HepG2 (cell line): ENCODE measurements at regions not wholly inside any gene's neighbourhood (a gene's known extent, or its start where the extent isn't known, plus 50 kb on each side); places are given as distances from the start of the nearest gene placed in this dataset.

Source experiments
- ATAC-seq: fragments of 200-7000 bp; cut with Tn5 transposase; 3 replicates; pipeline ENCODE4 v1.9.1; 2020; ENCODE audit warnings: mild to moderate bottlenecking, moderate library complexity
- BruUV-seq: library from RNA; stranded (reverse); fragments of 400-500 nt; replicated peaks from 2 replicates; lab custom pipeline; 2021; lab: Mats Ljungman, UMichigan
- CTCF ChIA-PET: fragments of 300-600 bp; formaldehyde crosslinking; extraction: SDS; loops from one replicate; lab custom pipeline; 2021; ENCODE audit warnings: low total read pairs, inconsistent platforms, low intra/inter-chr PET ratio; lab: Yijun Ruan, JAX
- POLR2A ChIA-PET: fragments of 350-600 bp; sonication (Branson Sonifier 250); formaldehyde crosslinking; loops from one replicate; lab custom pipeline; 2020; ENCODE audit warnings: antibody characterized with exemption, inconsistent platforms; lab: Yijun Ruan, JAX
- DNase-seq: peaks from one replicate; pipeline ENCODE4 v3.0.0-alpha.2; 2015; ENCODE audit warnings: low spot score
- FAIRE-seq: peaks from 3 replicates; lab custom pipeline; 2011; peaks lifted over from hg19 to GRCh38; lab: Jason Lieb, UNC
- H2AFZ ChIP-seq: one replicate; pipeline ENCODE4 v1.6.1; 2011; ENCODE audit warnings: low read length, inconsistent platforms
- H3K27ac ChIP-seq: fragments of 300-600 bp; 3 replicates; pipeline ENCODE4 v1.8.0; 2011; ENCODE audit warnings: mixed run types, mild to moderate bottlenecking, mixed read lengths, low read length, inconsistent platforms; ENCODE audit not compliant: insufficient read depth; ENCODE audit errors: extremely low read length
- H3K27me3 ChIP-seq, 2 experiments: fragments of 200-600 bp in 1 of 2; 2 replicates in 1 of 2; 3 replicates in 1 of 2; pipeline versions ENCODE4 v1.6.0 to v1.8.0; 2011; ENCODE audit warnings: low read length in 2 of 2, mild to moderate bottlenecking in 2 of 2, moderate library complexity in 2 of 2, inconsistent platforms in 1 of 2; ENCODE audit not compliant: insufficient read depth in 2 of 2, control insufficient read depth in 1 of 2
- H3K36me3 ChIP-seq, 2 experiments: fragments of 200-600 bp in 1 of 2; replicated peaks in 1 of 2; 2 replicates in 1 of 2; 3 replicates in 1 of 2; pipeline versions ENCODE4 v1.5.1 to v1.8.0; 2011; ENCODE audit warnings: low read length in 2 of 2, inconsistent platforms in 1 of 2; ENCODE audit not compliant: insufficient read depth in 2 of 2, control insufficient read depth in 1 of 2
- H3K4me1 ChIP-seq: 2 replicates; pipeline ENCODE4 v1.5.1; 2012; ENCODE audit warnings: low read length, inconsistent platforms; ENCODE audit not compliant: insufficient read depth
- H3K4me2 ChIP-seq: 2 replicates; pipeline ENCODE4 v1.6.0; 2011; ENCODE audit warnings: low read depth, low read length, inconsistent platforms
- H3K4me3 ChIP-seq, 3 experiments: fragments of 200-600 bp in 1 of 3; sonication (generic), shearing (Covaris generic) in 1 of 3; replicated peaks in 1 of 3; 2 replicates each; pipeline ENCODE4 v1.5.1; 2011 to 2016; ENCODE audit warnings: low read length in 3 of 3, inconsistent platforms in 2 of 3, low read depth in 2 of 3, mild to moderate bottlenecking in 2 of 3, control low read depth in 1 of 3, mixed read lengths in 1 of 3; ENCODE audit not compliant: insufficient read depth in 1 of 3
- H3K79me2 ChIP-seq: one replicate; pipeline ENCODE4 v1.6.1; 2011; ENCODE audit warnings: low read length, inconsistent platforms; ENCODE audit not compliant: insufficient read depth
- H3K9ac ChIP-seq: 2 replicates; pipeline ENCODE4 v1.6.0; 2011; ENCODE audit warnings: mild to moderate bottlenecking, low read depth, low read length, inconsistent platforms; ENCODE audit not compliant: insufficient read depth
- H3K9me3 ChIP-seq: 2 replicates; pipeline ENCODE4 v1.5.1; 2012; ENCODE audit warnings: mild to moderate bottlenecking, low read length
- H4K20me1 ChIP-seq: 2 replicates; pipeline ENCODE4 v1.6.0; 2011; ENCODE audit warnings: inconsistent platforms, mild to moderate bottlenecking, low read length, moderate library complexity; ENCODE audit not compliant: insufficient read depth
- MAFF ChIP-seq: IDR thresholded peaks from 2 replicates; pipeline ENCODE4 v1.6.1; 2011; ENCODE audit warnings: low read depth, low read length, improper control_type of control experiment
- MYC ChIP-seq: sonication (generic); formaldehyde crosslinking; IDR thresholded peaks from 2 replicates; pipeline ENCODE4 v1.9.0; 2021; ENCODE audit warnings: missing genetic modification reagents, borderline replicate concordance
- NFYC ChIP-seq: IDR thresholded peaks from 2 replicates; pipeline ENCODE4 v1.6.1; 2016; ENCODE audit warnings: missing genetic modification reagents, missing compliant biosample characterization
- RBM39 ChIP-seq: fragments of 200-400 bp; formaldehyde crosslinking; IDR thresholded peaks from one replicate; pipeline ENCODE4 v1.6.1; 2018; ENCODE audit warnings: antibody characterized with exemption, mild to moderate bottlenecking, low read depth, low read length; ENCODE audit not compliant: poor library complexity, severe bottlenecking
- SKI ChIP-seq: fragments of 450-650 bp; IDR thresholded peaks from one replicate; pipeline ENCODE4 v1.6.1; 2018; ENCODE audit warnings: mild to moderate bottlenecking; ENCODE audit not compliant: partially characterized antibody
- WIZ ChIP-seq: sonication (generic); formaldehyde crosslinking; IDR thresholded peaks from 2 replicates; pipeline ENCODE4 v1.5.1; 2020; ENCODE audit warnings: mild to moderate bottlenecking, missing genetic modification reagents
- XBP1 ChIP-seq: sonication (generic); formaldehyde crosslinking; IDR thresholded peaks from 2 replicates; pipeline ENCODE4 v1.5.0; 2020; ENCODE audit warnings: missing genetic modification reagents
- ZBTB7B ChIP-seq: sonication (generic); formaldehyde crosslinking; IDR thresholded peaks from 2 replicates; pipeline ENCODE4 v1.4.0; 2020; ENCODE audit warnings: missing genetic modification reagents
- ZNF230 ChIP-seq: sonication (generic); formaldehyde crosslinking; IDR thresholded peaks from 2 replicates; pipeline ENCODE4 v1.4.0; 2020; ENCODE audit warnings: mild to moderate bottlenecking, missing genetic modification reagents
- ZNF407 ChIP-seq: sonication (generic); formaldehyde crosslinking; IDR thresholded peaks from one replicate; pipeline ENCODE4 v1.5.1; 2020; ENCODE audit warnings: mild to moderate bottlenecking, missing genetic modification reagents; ENCODE audit errors: not compliant biosample characterization
- WGBS: methylation state at CpG from one replicate; pipeline ENCODE4 v1.1.6; 2017; ENCODE audit warnings: low lambda C conversion rate; 5-methylcytosine and 5-hydroxymethylcytosine counted together
- in situ Hi-C: cut with HindIII; loops from 2 replicates; pipeline ENCODE4 v1.10.0; 2017; ENCODE audit warnings: low pct_unique_long_range_greater_than_20kb; ENCODE audit not compliant: extremely low pct_ligation_motif_present
- intact Hi-C: fragments of 100-400 bp; cut with micrococcal nuclease; formaldehyde crosslinking; loops from one replicate; pipeline ENCODE4 v1.10.0; 2022; ENCODE audit not compliant: unreplicated experiment
- TF ChIP-seq, protein P1 (sequence below): sonication (generic); formaldehyde crosslinking; IDR thresholded peaks from 2 replicates; pipeline ENCODE4 v1.4.0; 2020; ENCODE audit warnings: missing genetic modification reagents
- TF ChIP-seq, protein P2 (sequence below): IDR thresholded peaks from 2 replicates; pipeline ENCODE4 v1.6.1; 2016; ENCODE audit warnings: missing genetic modification reagents, missing compliant biosample characterization
- TF ChIP-seq, protein P3 (sequence below): sonication (generic); formaldehyde crosslinking; IDR thresholded peaks from 2 replicates; pipeline ENCODE4 v1.5.0; 2020; ENCODE audit warnings: mild to moderate bottlenecking, missing genetic modification reagents

GRCh38 chr6:66788579-66788978 is 1081.6 kb upstream of the EYS start (continued):
- TF ChIP-seq NFYC (CRISPR knock-in tag) (no peak), ZNF230 (CRISPR knock-in tag) (no peak), RBM39 (no peak), SKI (no peak), XBP1 (no peak), WIZ (CRISPR knock-in tag) (no peak), MAFF (no peak), ZBTB7B (CRISPR knock-in tag) (no peak)
- TF ChIP-seq, protein P1, sequence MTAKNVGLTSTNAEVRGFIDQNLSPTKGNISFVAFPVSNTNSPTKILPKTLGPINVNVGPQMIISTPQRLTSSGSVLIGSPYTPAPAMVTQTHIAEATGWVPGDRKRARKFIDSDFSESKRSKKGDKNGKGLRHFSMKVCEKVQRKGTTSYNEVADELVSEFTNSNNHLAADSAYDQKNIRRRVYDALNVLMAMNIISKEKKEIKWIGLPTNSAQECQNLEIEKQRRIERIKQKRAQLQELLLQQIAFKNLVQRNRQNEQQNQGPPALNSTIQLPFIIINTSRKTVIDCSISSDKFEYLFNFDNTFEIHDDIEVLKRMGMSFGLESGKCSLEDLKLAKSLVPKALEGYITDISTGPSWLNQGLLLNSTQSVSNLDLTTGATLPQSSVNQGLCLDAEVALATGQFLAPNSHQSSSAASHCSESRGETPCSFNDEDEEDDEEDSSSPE (CRISPR knock-in tag), result no peak
- TF ChIP-seq, protein P2, sequence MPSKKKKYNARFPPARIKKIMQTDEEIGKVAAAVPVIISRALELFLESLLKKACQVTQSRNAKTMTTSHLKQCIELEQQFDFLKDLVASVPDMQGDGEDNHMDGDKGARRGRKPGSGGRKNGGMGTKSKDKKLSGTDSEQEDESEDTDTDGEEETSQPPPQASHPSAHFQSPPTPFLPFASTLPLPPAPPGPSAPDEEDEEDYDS, result no peak
- TF ChIP-seq, protein P3, sequence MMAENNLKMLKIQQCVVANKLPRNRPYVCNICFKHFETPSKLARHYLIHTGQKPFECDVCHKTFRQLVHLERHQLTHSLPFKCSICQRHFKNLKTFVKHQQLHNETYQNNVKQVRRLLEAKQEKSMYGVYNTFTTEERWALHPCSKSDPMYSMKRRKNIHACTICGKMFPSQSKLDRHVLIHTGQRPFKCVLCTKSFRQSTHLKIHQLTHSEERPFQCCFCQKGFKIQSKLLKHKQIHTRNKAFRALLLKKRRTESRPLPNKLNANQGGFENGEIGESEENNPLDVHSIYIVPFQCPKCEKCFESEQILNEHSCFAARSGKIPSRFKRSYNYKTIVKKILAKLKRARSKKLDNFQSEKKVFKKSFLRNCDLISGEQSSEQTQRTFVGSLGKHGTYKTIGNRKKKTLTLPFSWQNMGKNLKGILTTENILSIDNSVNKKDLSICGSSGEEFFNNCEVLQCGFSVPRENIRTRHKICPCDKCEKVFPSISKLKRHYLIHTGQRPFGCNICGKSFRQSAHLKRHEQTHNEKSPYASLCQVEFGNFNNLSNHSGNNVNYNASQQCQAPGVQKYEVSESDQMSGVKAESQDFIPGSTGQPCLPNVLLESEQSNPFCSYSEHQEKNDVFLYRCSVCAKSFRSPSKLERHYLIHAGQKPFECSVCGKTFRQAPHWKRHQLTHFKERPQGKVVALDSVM (CRISPR knock-in tag), result no peak

DNA sequence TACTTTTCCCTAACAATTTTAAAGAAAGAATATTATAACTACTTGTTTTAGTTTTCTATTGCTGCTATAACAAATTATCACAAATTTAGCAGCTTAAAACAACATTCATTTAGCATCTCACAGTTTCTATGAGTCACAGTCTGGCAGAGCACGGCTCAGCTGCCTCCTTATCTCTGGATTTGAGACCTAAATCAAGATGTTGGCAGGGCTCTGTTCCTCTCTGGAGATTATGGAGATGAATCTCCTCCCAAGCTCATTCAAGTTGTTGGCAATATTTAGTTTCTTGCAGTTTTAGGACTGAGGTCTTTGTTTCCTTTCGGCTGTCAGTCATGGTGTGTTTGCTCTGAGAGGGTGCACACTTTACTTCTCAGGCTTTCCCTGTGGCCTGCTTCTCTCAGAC is 1065.8 kb upstream of the EYS start:
- POLR2A ChIA-PET, result no interaction called here
- ATAC-seq, result no peak
- no TSS peak for BruUV-seq
- in situ Hi-C loops, result no loop called here
- 0% methylated on average over 2 of the region's 2 CpGs for WGBS
- no peak for DNase-seq
- intact Hi-C loops, result no loop called here
- Histone ChIP-seq H3K36me3 (no peaks in the 10 kb centered on the region), H2AFZ (no peak overlapping the region), H3K9me3 (no peaks in the 10 kb centered on the region), H3K9ac (no peak overlapping the region), H3K27ac (no peak overlapping the region), H3K4me2 (no peak overlapping the region), H4K20me1 (no peaks in the 10 kb centered on the region), H3K79me2 (no peaks in the 10 kb centered on the region), H3K27me3 (no peaks in the 10 kb centered on the region), H3K4me3 (no peak overlapping the region), H3K4me1 (no peaks in the 10 kb centered on the region)
- no peak for FAIRE-seq
- CTCF ChIA-PET, result no interaction called here
- TF ChIP-seq MYC, result no peak
- no peak for TF ChIP-seq ZNF407 (CRISPR knock-in tag)
